Small intestine (tissue), 7 donors: ENCODE measurements at regions not wholly inside any gene's neighbourhood (a gene's known extent, or its start where the extent isn't known, plus 50 kb on each side); places are given as distances from the start of the nearest gene placed in this dataset.

Experiments used
- DNase-seq, 2 donors: peaks; one replicate each; pipeline versions ENCODE4 v3.0.0 to v3.0.0-alpha.2; 2013
- FAIRE-seq: peaks from 2 replicates; lab custom pipeline; 2012; peaks lifted over from hg19 to GRCh38; lab: Jason Lieb, UNC
- H3K27ac ChIP-seq, 3 donors: one replicate each; pipeline ENCODE4 v1.5.1; 2013; ENCODE audit warnings: low read length in 2 of 3, mild to moderate bottlenecking in 2 of 3, control low read depth in 1 of 3, inconsistent platforms in 1 of 3, low read depth in 1 of 3, moderate library complexity in 1 of 3
- H3K27me3 ChIP-seq, 3 donors: one replicate each; pipeline ENCODE4 v1.6.1; 2013; ENCODE audit warnings: low read length in 3 of 3, inconsistent platforms in 1 of 3; ENCODE audit not compliant: control insufficient read depth in 3 of 3, insufficient read depth in 3 of 3
- H3K36me3 ChIP-seq, 3 donors: one replicate each; pipeline ENCODE4 v1.6.1; 2013; ENCODE audit warnings: low read length in 3 of 3, inconsistent platforms in 1 of 3, low read depth in 1 of 3, mild to moderate bottlenecking in 1 of 3, moderate library complexity in 1 of 3; ENCODE audit not compliant: control insufficient read depth in 3 of 3, insufficient read depth in 2 of 3
- H3K4me1 ChIP-seq, 3 donors: one replicate each; pipeline ENCODE4 v1.6.1; 2013; ENCODE audit warnings: low read length in 2 of 3, inconsistent platforms in 1 of 3, low read depth in 1 of 3, mild to moderate bottlenecking in 1 of 3, moderate library complexity in 1 of 3; ENCODE audit not compliant: control insufficient read depth in 3 of 3, insufficient read depth in 2 of 3
- H3K4me3 ChIP-seq, 3 donors: one replicate each; pipeline ENCODE4 v1.5.1; 2013; ENCODE audit warnings: low read length in 3 of 3, control low read depth in 1 of 3, inconsistent platforms in 1 of 3, low read depth in 1 of 3, mild to moderate bottlenecking in 1 of 3, moderate library complexity in 1 of 3
- H3K9me3 ChIP-seq, 2 donors: one replicate each; pipeline ENCODE4 v1.6.1; 2013; ENCODE audit warnings: low read depth in 1 of 2, low read length in 1 of 2; ENCODE audit not compliant: control insufficient read depth in 2 of 2, insufficient read depth in 1 of 2
- WGBS, 3 donors: extraction: QIAGEN DNeasy Blood & Tissue Kit; methylation state at CpG; one replicate each; pipeline ENCODE4 v1.1.7; 2013; 5-methylcytosine and 5-hydroxymethylcytosine counted together
- donor health status: healthy with polysubstance abuse.
- donor health status: control.
- donor health status: control.
- donor health status: Bipolar disorder and iron deficiency.
- donor health status: healthy.

GRCh38 chr11:29959488-29959887, 57.3 kb downstream of the KCNA4 start:
- DNase-seq (no peak), FAIRE-seq (no peak)
- Histone ChIP-seq H3K9me3 (no peaks in the 10 kb centered on the region), H3K4me1 (no peaks in the 10 kb centered on the region), H3K27ac (no peak overlapping the region), H3K4me3 (no peak overlapping the region), H3K27me3 (no peaks in the 10 kb centered on the region), H3K36me3 (no peaks in the 10 kb centered on the region)
- WGBS, 3 donors, result 0 to 30% (median 7%) methylated on average over 1 of the region's 1 CpG

GRCh38 chr11:29957431-29957830, 59.4 kb downstream of the KCNA4 start:
- no peaks in the 10 kb centered on the region for H3K4me1 ChIP-seq
- DNase-seq (no peak), FAIRE-seq (no peak)
- no peak overlapping the region for H3K27ac ChIP-seq
- no peaks in the 10 kb centered on the region for H3K27me3 ChIP-seq
- no peaks in the 10 kb centered on the region for H3K36me3 ChIP-seq
- no peaks in the 10 kb centered on the region for H3K9me3 ChIP-seq
- WGBS, 3 donors, result 19 to 34% (median 23%) methylated on average over 4 of the region's 4 CpGs
- H3K4me3 ChIP-seq, result no peak overlapping the region

GRCh38 chr11:29956076-29956556, 60.7 kb downstream of the KCNA4 start:
- 76 to 86% (median 84%) methylated on average over 2 of the region's 2 CpGs for WGBS, 3 donors

GRCh38 chr11:29943347-29943746, 73.5 kb downstream of the KCNA4 start:
- Histone ChIP-seq H3K36me3 (no peaks in the 10 kb centered on the region), H3K9me3 (no peaks in the 10 kb centered on the region), H3K27ac (no peak overlapping the region), H3K4me3 (no peak overlapping the region), H3K4me1 (no peaks in the 10 kb centered on the region), H3K27me3 (no peaks in the 10 kb centered on the region)
- FAIRE-seq (no peak), DNase-seq (no peak)

More at GRCh38 chr11:29956076-29956556, 60.7 kb downstream of the KCNA4 start:
- no peaks in the 10 kb centered on the region for H3K9me3 ChIP-seq
- no peak overlapping the region for H3K27ac ChIP-seq
- H3K36me3 ChIP-seq, result no peaks in the 10 kb centered on the region
- no peak overlapping the region for H3K4me3 ChIP-seq
- FAIRE-seq, result no peak
- H3K27me3 ChIP-seq, result no peaks in the 10 kb centered on the region
- no peaks in the 10 kb centered on the region for H3K4me1 ChIP-seq
- DNase-seq, result no peak

- Histone ChIP-seq H3K27ac (no peak overlapping the region), H3K9me3 (peaks cover 0 to 11% of the 10 kb centered on the region in 2 donors), H3K4me1 (no peaks in the 10 kb centered on the region), H3K36me3 (no peaks in the 10 kb centered on the region), H3K27me3 (no peaks in the 10 kb centered on the region), H3K4me3 (no peak overlapping the region)
- WGBS, 3 donors, result 75 to 85% (median 84%) methylated on average over 4 of the region's 4 CpGs
- DNase-seq, result no peak
- no peak for FAIRE-seq
Observed at GRCh38 chr11:29937526-29937925, 79.3 kb downstream of the KCNA4 start.

GRCh38 chr11:29934115-29934638, 82.7 kb downstream of the KCNA4 start:
- peaks cover 0 to 11% of the 10 kb centered on the region in 2 donors for H3K9me3 ChIP-seq
- no peaks in the 10 kb centered on the region for H3K4me1 ChIP-seq
- FAIRE-seq (no peak), DNase-seq (no peak)
- H3K27me3 ChIP-seq, result no peaks in the 10 kb centered on the region
- no peaks in the 10 kb centered on the region for H3K36me3 ChIP-seq
- no peak overlapping the region for H3K27ac ChIP-seq
- H3K4me3 ChIP-seq, result no peak overlapping the region
- 74 to 88% (median 87%) methylated on average over 17 to 19 of the region's 19 CpGs for WGBS, 3 donors

- no peak overlapping the region for H3K4me3 ChIP-seq
- DNase-seq (no peak), FAIRE-seq (no peak)
- no peak overlapping the region for H3K27ac ChIP-seq
- no peaks in the 10 kb centered on the region for H3K27me3 ChIP-seq
- 83 to 87% (median 84%) methylated on average over 8 of the region's 8 CpGs for WGBS, 3 donors
- no peaks in the 10 kb centered on the region for H3K9me3 ChIP-seq
- H3K4me1 ChIP-seq, result no peaks in the 10 kb centered on the region
- no peaks in the 10 kb centered on the region for H3K36me3 ChIP-seq
Observed at GRCh38 chr11:29916040-29916439, 100.8 kb downstream of the KCNA4 start.

- Histone ChIP-seq H3K36me3 (no peaks in the 10 kb centered on the region), H3K27ac (no peak overlapping the region), H3K9me3 (no peaks in the 10 kb centered on the region), H3K27me3 (no peaks in the 10 kb centered on the region), H3K4me3 (no peak overlapping the region), H3K4me1 (no peaks in the 10 kb centered on the region)
- WGBS, 3 donors, result 66 to 78% (median 66%) methylated on average over 2 of the region's 2 CpGs
- FAIRE-seq (no peak), DNase-seq (no peak)
Observed at GRCh38 chr11:29914203-29914930, 102.5 kb downstream of the KCNA4 start.
